OCI-LY3 (cell line): ENCODE measurements at regions not wholly inside any gene's neighbourhood (a gene's known extent, or its start where the extent isn't known, plus 50 kb on each side); places are given as distances from the start of the nearest gene placed in this dataset.

ENCODE experiments used
- H2AFZ ChIP-seq: fragments of 200-600, 300-600 bp; shearing (Covaris generic); 2 replicates; pipeline ENCODE4 v1.6.0; 2014; ENCODE audit warnings: antibody characterized with exemption, low read depth, low read length
- H3K27ac ChIP-seq: fragments of 200-600, 300-600 bp; sonication (generic); 2 replicates; pipeline ENCODE4 v1.5.1; 2014; ENCODE audit warnings: mild to moderate bottlenecking, low read length, moderate library complexity, mixed read lengths
- H3K27me3 ChIP-seq: fragments of 200-600, 300-600 bp; sonication (generic); 2 replicates; pipeline ENCODE4 v1.6.1; 2014; ENCODE audit warnings: low read depth, low read length, mixed read lengths
- H3K36me3 ChIP-seq: fragments of 200-600, 300-600 bp; sonication (generic); replicated peaks from 2 replicates; pipeline ENCODE3; 2014; ENCODE audit warnings: low read depth, low read length, mixed read lengths
- H3K4me1 ChIP-seq: fragments of 300-600, 200-600 bp; sonication (generic); 2 replicates; pipeline ENCODE4 v1.6.1; 2014; ENCODE audit warnings: low read length, mixed read lengths
- H3K4me2 ChIP-seq: fragments of 200-600, 300-600 bp; sonication (generic); 2 replicates; pipeline ENCODE4 v1.6.1; 2014; ENCODE audit warnings: low read length, mixed read lengths
- H3K4me3 ChIP-seq: fragments of 300-600, 200-600 bp; sonication (generic); 2 replicates; pipeline ENCODE4 v1.5.1; 2014; ENCODE audit warnings: antibody characterized with exemption, mild to moderate bottlenecking, low read length, moderate library complexity
- H3K79me2 ChIP-seq: fragments of 300-600, 200-600 bp; shearing (Covaris generic); 2 replicates; pipeline ENCODE4 v1.6.1; 2014; ENCODE audit warnings: mild to moderate bottlenecking, low read length, mixed read lengths
- H3K9ac ChIP-seq: fragments of 300-600, 200-600 bp; shearing (Covaris generic); 2 replicates; pipeline ENCODE4 v1.6.0; 2014; ENCODE audit warnings: mild to moderate bottlenecking, low read length, moderate library complexity
- H3K9me3 ChIP-seq: fragments of 200-600, 300-600 bp; shearing (Covaris generic); 2 replicates; pipeline ENCODE4 v1.6.1; 2014; ENCODE audit warnings: low read length, mixed read lengths; ENCODE audit not compliant: insufficient read depth
- H4K20me1 ChIP-seq: fragments of 200-600, 300-600 bp; sonication (generic); 2 replicates; pipeline ENCODE4 v1.6.1; 2016; ENCODE audit warnings: low read length, mixed read lengths; ENCODE audit not compliant: insufficient read depth
- EZH2phosphoT487 ChIP-seq: fragments of 200-600 bp; shearing (Covaris generic); IDR thresholded peaks from 2 replicates; pipeline ENCODE4 v1.6.1; 2018; ENCODE audit warnings: antibody characterized with exemption, mixed run types, low read depth
- TF ChIP-seq, protein P1 (sequence below): fragments of 200-600, 300-600 bp; sonication (generic); IDR thresholded peaks from 2 replicates; pipeline ENCODE4 v1.5.1; 2014; ENCODE audit warnings: antibody characterized with exemption, low read length, low read depth

- Histone ChIP-seq H3K36me3 (no peaks in the 10 kb centered on the region), H4K20me1 (no peaks in the 10 kb centered on the region), H3K9ac (no peak overlapping the region), H3K27me3 (no peaks in the 10 kb centered on the region), H3K79me2 (no peaks in the 10 kb centered on the region), H2AFZ (no peak overlapping the region), H3K27ac (no peak overlapping the region), H3K9me3 (no peaks in the 10 kb centered on the region), H3K4me3 (no peak overlapping the region), H3K4me2 (no peak overlapping the region), H3K4me1 (no peaks in the 10 kb centered on the region)
- no peak for TF ChIP-seq EZH2phosphoT487
- TF ChIP-seq, protein P1, sequence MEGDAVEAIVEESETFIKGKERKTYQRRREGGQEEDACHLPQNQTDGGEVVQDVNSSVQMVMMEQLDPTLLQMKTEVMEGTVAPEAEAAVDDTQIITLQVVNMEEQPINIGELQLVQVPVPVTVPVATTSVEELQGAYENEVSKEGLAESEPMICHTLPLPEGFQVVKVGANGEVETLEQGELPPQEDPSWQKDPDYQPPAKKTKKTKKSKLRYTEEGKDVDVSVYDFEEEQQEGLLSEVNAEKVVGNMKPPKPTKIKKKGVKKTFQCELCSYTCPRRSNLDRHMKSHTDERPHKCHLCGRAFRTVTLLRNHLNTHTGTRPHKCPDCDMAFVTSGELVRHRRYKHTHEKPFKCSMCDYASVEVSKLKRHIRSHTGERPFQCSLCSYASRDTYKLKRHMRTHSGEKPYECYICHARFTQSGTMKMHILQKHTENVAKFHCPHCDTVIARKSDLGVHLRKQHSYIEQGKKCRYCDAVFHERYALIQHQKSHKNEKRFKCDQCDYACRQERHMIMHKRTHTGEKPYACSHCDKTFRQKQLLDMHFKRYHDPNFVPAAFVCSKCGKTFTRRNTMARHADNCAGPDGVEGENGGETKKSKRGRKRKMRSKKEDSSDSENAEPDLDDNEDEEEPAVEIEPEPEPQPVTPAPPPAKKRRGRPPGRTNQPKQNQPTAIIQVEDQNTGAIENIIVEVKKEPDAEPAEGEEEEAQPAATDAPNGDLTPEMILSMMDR: no peak
Measured at GRCh38 chrX:40485973-40486372, 94.8 kb upstream of the ATP6AP2 start.

GRCh38 chrX:40485102-40485826, 95.5 kb upstream of the ATP6AP2 start:
- Histone ChIP-seq H3K9ac (no peak overlapping the region), H2AFZ (no peak overlapping the region), H3K4me1 (no peaks in the 10 kb centered on the region), H3K9me3 (no peaks in the 10 kb centered on the region), H3K36me3 (no peaks in the 10 kb centered on the region), H3K27ac (no peak overlapping the region), H3K4me3 (no peak overlapping the region), H4K20me1 (no peaks in the 10 kb centered on the region), H3K79me2 (no peaks in the 10 kb centered on the region), H3K4me2 (no peak overlapping the region), H3K27me3 (no peaks in the 10 kb centered on the region)
- TF ChIP-seq, protein P1: no peak
- TF ChIP-seq EZH2phosphoT487: no peak

GRCh38 chrX:40484408-40485091, 96.2 kb upstream of the ATP6AP2 start:
- TF ChIP-seq EZH2phosphoT487: no peak
- TF ChIP-seq, protein P1: no peak
- no peak overlapping the region for H3K4me3 ChIP-seq
- H3K4me2 ChIP-seq: no peak overlapping the region
- no peak overlapping the region for H3K27ac ChIP-seq
- no peaks in the 10 kb centered on the region for H3K9me3 ChIP-seq
- H3K27me3 ChIP-seq: no peaks in the 10 kb centered on the region
- H3K9ac ChIP-seq: no peak overlapping the region
- no peaks in the 10 kb centered on the region for H4K20me1 ChIP-seq
- H3K79me2 ChIP-seq: no peaks in the 10 kb centered on the region
- no peaks in the 10 kb centered on the region for H3K4me1 ChIP-seq
- no peaks in the 10 kb centered on the region for H3K36me3 ChIP-seq
- H2AFZ ChIP-seq: no peak overlapping the region

DNA sequence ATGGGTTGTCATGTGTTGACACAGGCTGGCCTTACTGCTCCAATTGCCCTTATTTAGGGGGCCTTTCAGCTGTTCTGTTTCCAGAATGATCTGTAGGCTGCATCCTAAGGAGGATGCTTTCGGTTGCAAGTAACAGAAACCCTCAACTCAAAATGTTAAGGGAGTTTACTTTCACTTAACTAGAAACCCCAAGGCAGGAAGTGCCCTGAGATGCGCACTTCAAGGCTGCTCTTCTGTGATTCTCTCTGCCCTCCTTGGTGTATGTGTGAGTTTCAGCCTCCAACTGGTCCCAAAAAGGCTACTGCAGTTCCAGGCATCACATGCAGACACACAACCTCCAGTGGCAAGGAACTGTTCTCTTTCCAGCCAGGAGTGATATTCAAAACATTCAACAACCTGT, 97.3 kb upstream of the ATP6AP2 start:
- no peak overlapping the region for H3K4me3 ChIP-seq
- H3K4me1 ChIP-seq: no peaks in the 10 kb centered on the region
- no peaks in the 10 kb centered on the region for H3K9me3 ChIP-seq
- no peaks in the 10 kb centered on the region for H3K27me3 ChIP-seq
- no peak overlapping the region for H2AFZ ChIP-seq
- no peaks in the 10 kb centered on the region for H4K20me1 ChIP-seq
- H3K79me2 ChIP-seq: no peaks in the 10 kb centered on the region
- H3K4me2 ChIP-seq: no peak overlapping the region
- H3K36me3 ChIP-seq: no peaks in the 10 kb centered on the region
- H3K27ac ChIP-seq: no peak overlapping the region
- no peak overlapping the region for H3K9ac ChIP-seq
- no peak for TF ChIP-seq EZH2phosphoT487
- TF ChIP-seq, protein P1: no peak
